Upper lobe of left lung (tissue), 4 donors: ENCODE measurements at regions not wholly inside any gene's neighbourhood (a gene's known extent, or its start where the extent isn't known, plus 50 kb on each side); places are given as distances from the start of the nearest gene placed in this dataset.

ENCODE experiments used
- CTCF ChIP-seq, 6 experiments: fragments of 450-650 bp in 4 of 6; fragments of 200-600 bp in 2 of 6; sonication (generic) in 2 of 6; IDR thresholded peaks; one replicate each; pipeline ENCODE4 v1.5.1; 2016 to 2019; ENCODE audit warnings: antibody characterized with exemption in 6 of 6
- EP300 ChIP-seq, 4 donors: sonication (generic); formaldehyde crosslinking; IDR thresholded peaks; one replicate each; pipeline ENCODE4 v1.5.1; 2017; ENCODE audit warnings: antibody characterized with exemption in 4 of 4, control low read depth in 2 of 4
- POLR2AphosphoS5 ChIP-seq, 2 donors: sonication (generic); formaldehyde crosslinking; IDR thresholded peaks; one replicate each; pipeline ENCODE4 v1.5.1; 2017; ENCODE audit warnings: antibody characterized with exemption in 2 of 2

- no peak for TF ChIP-seq CTCF (IDR thresholded peaks at IDR 0.05)
- TF ChIP-seq EP300 (IDR thresholded peaks at IDR 0.05): no peak
- no peak for TF ChIP-seq POLR2AphosphoS5 (IDR thresholded peaks at IDR 0.05)
Observed at GRCh38 chr4:38559374-38559773, 104.6 kb upstream of the KLF3 start.
